ENCODE measurements at regions not wholly inside any gene's neighbourhood (a gene's known extent, or its start where the extent isn't known, plus 50 kb on each side); places are given as distances from the start of the nearest gene placed in this dataset.

DNA sequence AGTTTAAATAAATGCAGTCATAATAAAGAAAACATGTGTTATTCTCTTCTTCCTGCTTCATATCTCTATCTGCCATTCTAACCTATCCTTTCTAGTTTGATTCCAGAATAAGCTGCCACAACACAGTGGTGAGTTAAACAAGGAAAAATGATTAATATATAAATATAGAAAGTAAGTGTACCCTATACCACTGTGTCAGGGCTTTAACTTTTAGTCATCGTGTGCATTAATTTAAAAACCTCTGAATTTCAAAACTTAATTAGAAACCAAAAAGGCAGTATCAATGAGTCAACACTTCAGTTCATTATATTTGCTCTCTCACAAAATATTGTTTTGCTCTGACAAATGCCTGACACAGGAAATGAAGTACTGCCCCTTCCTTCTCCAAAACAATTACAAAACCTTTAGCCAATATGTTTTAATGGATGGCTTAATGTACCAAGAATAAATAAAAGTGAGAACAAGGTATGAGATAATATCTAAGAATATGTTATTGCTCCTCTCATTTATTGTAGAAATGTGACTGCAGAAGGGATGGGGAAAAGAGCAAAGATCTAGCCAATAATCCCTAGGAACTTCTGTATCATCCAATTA lies 634.8 kb downstream of the KCNT2 start:
- TF ChIP-seq, protein P1, sequence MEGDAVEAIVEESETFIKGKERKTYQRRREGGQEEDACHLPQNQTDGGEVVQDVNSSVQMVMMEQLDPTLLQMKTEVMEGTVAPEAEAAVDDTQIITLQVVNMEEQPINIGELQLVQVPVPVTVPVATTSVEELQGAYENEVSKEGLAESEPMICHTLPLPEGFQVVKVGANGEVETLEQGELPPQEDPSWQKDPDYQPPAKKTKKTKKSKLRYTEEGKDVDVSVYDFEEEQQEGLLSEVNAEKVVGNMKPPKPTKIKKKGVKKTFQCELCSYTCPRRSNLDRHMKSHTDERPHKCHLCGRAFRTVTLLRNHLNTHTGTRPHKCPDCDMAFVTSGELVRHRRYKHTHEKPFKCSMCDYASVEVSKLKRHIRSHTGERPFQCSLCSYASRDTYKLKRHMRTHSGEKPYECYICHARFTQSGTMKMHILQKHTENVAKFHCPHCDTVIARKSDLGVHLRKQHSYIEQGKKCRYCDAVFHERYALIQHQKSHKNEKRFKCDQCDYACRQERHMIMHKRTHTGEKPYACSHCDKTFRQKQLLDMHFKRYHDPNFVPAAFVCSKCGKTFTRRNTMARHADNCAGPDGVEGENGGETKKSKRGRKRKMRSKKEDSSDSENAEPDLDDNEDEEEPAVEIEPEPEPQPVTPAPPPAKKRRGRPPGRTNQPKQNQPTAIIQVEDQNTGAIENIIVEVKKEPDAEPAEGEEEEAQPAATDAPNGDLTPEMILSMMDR (IDR thresholded peaks at IDR 0.05; ENCODE audit: extremely low read depth, low read depth, low read length), result no peak
- Histone ChIP-seq H3K27me3 (ENCODE audit: insufficient read depth, low read length) (no peaks in the 10 kb centered on the region), H3K9me3 (ENCODE audit: low read depth, low read length) (no peaks in the 10 kb centered on the region), H2AFZ (ENCODE audit: low read length) (no peak overlapping the region), H3K4me3 (ENCODE audit: insufficient read depth, low read length) (no peak overlapping the region), H3K36me3 (ENCODE audit: insufficient read depth, low read length) (no peaks in the 10 kb centered on the region), H4K20me1 (ENCODE audit: insufficient read depth, low read length) (no peaks in the 10 kb centered on the region), H3K27ac (ENCODE audit: low read depth, low read length) (no peak overlapping the region), H3K79me2 (ENCODE audit: insufficient read depth, low read length) (no peaks in the 10 kb centered on the region), H3K4me2 (ENCODE audit: insufficient read depth, low read length) (no peak overlapping the region), H3K4me1 (ENCODE audit: insufficient read depth, low read length) (no peaks in the 10 kb centered on the region)
- DNase-seq (ENCODE audit: insufficient read length, low spot score, missing footprints), result no peak

GRCh38 chr1:195971589-195971988 lies 636.7 kb downstream of the KCNT2 start:
- no peak overlapping the region for H3K4me2 ChIP-seq (ENCODE audit: insufficient read depth, low read length)

DNA sequence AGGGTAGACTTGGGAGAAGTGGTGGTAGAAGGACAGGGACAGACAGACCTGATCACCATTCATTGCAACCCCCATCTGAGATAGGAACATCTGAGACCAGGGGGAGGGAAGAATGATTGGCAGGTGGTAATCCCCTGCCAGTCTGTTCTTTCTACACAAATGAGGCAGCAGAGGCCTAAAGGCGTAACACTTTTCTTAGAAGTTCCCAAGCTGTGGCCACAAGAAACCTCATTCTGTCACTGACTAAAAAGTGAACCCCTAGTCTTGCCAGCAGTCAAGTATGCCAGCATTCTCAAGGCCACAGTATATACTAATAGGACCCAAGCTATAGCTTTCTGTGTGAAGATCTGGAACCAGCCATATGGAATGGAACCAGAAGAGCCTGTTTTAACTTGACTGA lies 638.0 kb downstream of the KCNT2 start:
- H3K36me3 ChIP-seq (ENCODE audit: insufficient read depth, low read length), result no peaks in the 10 kb centered on the region
- TF ChIP-seq, protein P1 (IDR thresholded peaks at IDR 0.05; ENCODE audit: extremely low read depth, low read depth, low read length), result no peak
- DNase-seq (ENCODE audit: insufficient read length, low spot score, missing footprints), result no peak

More at GRCh38 chr1:195971589-195971988, 636.7 kb downstream of the KCNT2 start:
- Histone ChIP-seq H3K79me2 (ENCODE audit: insufficient read depth, low read length) (no peaks in the 10 kb centered on the region), H3K27ac (ENCODE audit: low read depth, low read length) (no peak overlapping the region), H4K20me1 (ENCODE audit: insufficient read depth, low read length) (no peaks in the 10 kb centered on the region), H3K9me3 (ENCODE audit: low read depth, low read length) (peaks cover 3% of the 10 kb centered on the region), H3K36me3 (ENCODE audit: insufficient read depth, low read length) (no peaks in the 10 kb centered on the region), H3K4me3 (ENCODE audit: insufficient read depth, low read length) (no peak overlapping the region), H3K4me1 (ENCODE audit: insufficient read depth, low read length) (no peaks in the 10 kb centered on the region), H3K27me3 (ENCODE audit: insufficient read depth, low read length) (no peaks in the 10 kb centered on the region), H2AFZ (ENCODE audit: low read length) (no peak overlapping the region)
- TF ChIP-seq, protein P1 (IDR thresholded peaks at IDR 0.05; ENCODE audit: extremely low read depth, low read depth, low read length), result no peak
- no peak for DNase-seq (ENCODE audit: insufficient read length, low spot score, missing footprints)

GRCh38 chr1:195965475-195965874 lies 642.8 kb downstream of the KCNT2 start:
- Histone ChIP-seq H3K9me3 (ENCODE audit: low read depth, low read length) (peaks cover 3% of the 10 kb centered on the region), H3K27me3 (ENCODE audit: insufficient read depth, low read length) (no peaks in the 10 kb centered on the region), H3K4me1 (ENCODE audit: insufficient read depth, low read length) (no peaks in the 10 kb centered on the region), H3K79me2 (ENCODE audit: insufficient read depth, low read length) (no peaks in the 10 kb centered on the region), H2AFZ (ENCODE audit: low read length) (no peak overlapping the region), H3K4me3 (ENCODE audit: insufficient read depth, low read length) (no peak overlapping the region), H4K20me1 (ENCODE audit: insufficient read depth, low read length) (no peaks in the 10 kb centered on the region), H3K36me3 (ENCODE audit: insufficient read depth, low read length) (no peaks in the 10 kb centered on the region), H3K27ac (ENCODE audit: low read depth, low read length) (no peak overlapping the region), H3K4me2 (ENCODE audit: insufficient read depth, low read length) (no peak overlapping the region)
- TF ChIP-seq, protein P1 (IDR thresholded peaks at IDR 0.05; ENCODE audit: extremely low read depth, low read depth, low read length), result no peak
- DNase-seq (ENCODE audit: insufficient read length, low spot score, missing footprints), result no peak

More for the DNA sequence above, 638.0 kb downstream of the KCNT2 start:
- Histone ChIP-seq H3K4me2 (ENCODE audit: insufficient read depth, low read length) (no peak overlapping the region), H3K4me1 (ENCODE audit: insufficient read depth, low read length) (no peaks in the 10 kb centered on the region), H3K9me3 (ENCODE audit: low read depth, low read length) (peaks cover 3% of the 10 kb centered on the region), H3K4me3 (ENCODE audit: insufficient read depth, low read length) (no peak overlapping the region), H2AFZ (ENCODE audit: low read length) (no peak overlapping the region), H4K20me1 (ENCODE audit: insufficient read depth, low read length) (no peaks in the 10 kb centered on the region), H3K79me2 (ENCODE audit: insufficient read depth, low read length) (no peaks in the 10 kb centered on the region), H3K27ac (ENCODE audit: low read depth, low read length) (no peak overlapping the region), H3K27me3 (ENCODE audit: insufficient read depth, low read length) (no peaks in the 10 kb centered on the region)

Measured in osteoblast (primary cell).